Mucosa of descending colon (tissue), 3 donors: ENCODE measurements at regions not wholly inside any gene's neighbourhood (a gene's known extent, or its start where the extent isn't known, plus 50 kb on each side); places are given as distances from the start of the nearest gene placed in this dataset.

Experiments used
- ATAC-seq: fragments of 200-7000 bp; cut with Tn5 transposase; one replicate; pipeline ENCODE4 v1.9.1; 2020; ENCODE audit warnings: mild to moderate bottlenecking, moderate library complexity
- DNase-seq, 3 donors: peaks; one replicate each; pipeline ENCODE4 v3.0.0-alpha.2; 2020
- H3K36me3 ChIP-seq: fragments of 200-600 bp; one replicate; pipeline ENCODE4 v1.8.0; 2021; ENCODE audit warnings: low read depth, mild to moderate bottlenecking
- H3K4me1 ChIP-seq: fragments of 200-600 bp; one replicate; pipeline ENCODE4 v1.8.0; 2021; ENCODE audit warnings: low read depth, mild to moderate bottlenecking
- H3K4me3 ChIP-seq: fragments of 200-600 bp; one replicate; pipeline ENCODE4 v1.8.0; 2021; ENCODE audit warnings: mild to moderate bottlenecking
- H3K9me3 ChIP-seq: fragments of 200-600 bp; one replicate; pipeline ENCODE4 v1.8.0; 2021; ENCODE audit warnings: mild to moderate bottlenecking
- intact Hi-C, 2 donors: fragments of 100-400 bp; cut with DNase I in 1 of 2; cut with micrococcal nuclease in 1 of 2; formaldehyde crosslinking; loops; one replicate each; pipeline versions ENCODE4 v1.11.0 to v1.11.1; 2022; cut with DNase I, micrococcal nuclease
- TF ChIP-seq, protein P1 (sequence below): fragments of 200-600 bp; IDR thresholded peaks from one replicate; pipeline ENCODE4 v1.8.0; 2022; ENCODE audit warnings: antibody characterized with exemption, mild to moderate bottlenecking
- donor health status: DM: no; HTN: no; CAD: no; lungs with moderate emphysema.
- donor health status: DM: no; HTN: no; CAD: no.
- donor health status: DM: no; HTN: yes; CAD: no.

- H3K9me3 ChIP-seq, result no peaks in the 10 kb centered on the region
- no peak overlapping the region for H3K4me3 ChIP-seq
- ATAC-seq (no peak), DNase-seq (no peak)
- H3K4me1 ChIP-seq, result peaks cover 12% of the 10 kb centered on the region
- TF ChIP-seq, protein P1, sequence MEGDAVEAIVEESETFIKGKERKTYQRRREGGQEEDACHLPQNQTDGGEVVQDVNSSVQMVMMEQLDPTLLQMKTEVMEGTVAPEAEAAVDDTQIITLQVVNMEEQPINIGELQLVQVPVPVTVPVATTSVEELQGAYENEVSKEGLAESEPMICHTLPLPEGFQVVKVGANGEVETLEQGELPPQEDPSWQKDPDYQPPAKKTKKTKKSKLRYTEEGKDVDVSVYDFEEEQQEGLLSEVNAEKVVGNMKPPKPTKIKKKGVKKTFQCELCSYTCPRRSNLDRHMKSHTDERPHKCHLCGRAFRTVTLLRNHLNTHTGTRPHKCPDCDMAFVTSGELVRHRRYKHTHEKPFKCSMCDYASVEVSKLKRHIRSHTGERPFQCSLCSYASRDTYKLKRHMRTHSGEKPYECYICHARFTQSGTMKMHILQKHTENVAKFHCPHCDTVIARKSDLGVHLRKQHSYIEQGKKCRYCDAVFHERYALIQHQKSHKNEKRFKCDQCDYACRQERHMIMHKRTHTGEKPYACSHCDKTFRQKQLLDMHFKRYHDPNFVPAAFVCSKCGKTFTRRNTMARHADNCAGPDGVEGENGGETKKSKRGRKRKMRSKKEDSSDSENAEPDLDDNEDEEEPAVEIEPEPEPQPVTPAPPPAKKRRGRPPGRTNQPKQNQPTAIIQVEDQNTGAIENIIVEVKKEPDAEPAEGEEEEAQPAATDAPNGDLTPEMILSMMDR, result no peak
- no peaks in the 10 kb centered on the region for H3K36me3 ChIP-seq
- intact Hi-C loops, result no loop called here
Measured at GRCh38 chr12:124622764-124623163, 55.4 kb upstream of the NCOR2 start.

GRCh38 chr12:124622331-124622730, 54.9 kb upstream of the NCOR2 start:
- peak; percentile 40 for ATAC-seq
- H3K4me3 ChIP-seq, result no peak overlapping the region
- peaks cover 12% of the 10 kb centered on the region for H3K4me1 ChIP-seq
- peak in 2 of 3 donors; percentile 52 to 64 for DNase-seq
- H3K9me3 ChIP-seq, result no peaks in the 10 kb centered on the region
- H3K36me3 ChIP-seq, result no peaks in the 10 kb centered on the region
- intact Hi-C loops, result no loop called here
- TF ChIP-seq, protein P1, result no peak

- TF ChIP-seq, protein P1, result no peak
- no peaks in the 10 kb centered on the region for H3K36me3 ChIP-seq
- H3K4me1 ChIP-seq, result peaks cover 5% of the 10 kb centered on the region
- no peak for ATAC-seq
- no peaks in the 10 kb centered on the region for H3K9me3 ChIP-seq
- peak in 1 of 3 donors; percentile 66 for DNase-seq
- intact Hi-C loops, result no loop called here
- no peak overlapping the region for H3K4me3 ChIP-seq
Measured at GRCh38 chr12:124621296-124621660, 53.9 kb upstream of the NCOR2 start.

DNA sequence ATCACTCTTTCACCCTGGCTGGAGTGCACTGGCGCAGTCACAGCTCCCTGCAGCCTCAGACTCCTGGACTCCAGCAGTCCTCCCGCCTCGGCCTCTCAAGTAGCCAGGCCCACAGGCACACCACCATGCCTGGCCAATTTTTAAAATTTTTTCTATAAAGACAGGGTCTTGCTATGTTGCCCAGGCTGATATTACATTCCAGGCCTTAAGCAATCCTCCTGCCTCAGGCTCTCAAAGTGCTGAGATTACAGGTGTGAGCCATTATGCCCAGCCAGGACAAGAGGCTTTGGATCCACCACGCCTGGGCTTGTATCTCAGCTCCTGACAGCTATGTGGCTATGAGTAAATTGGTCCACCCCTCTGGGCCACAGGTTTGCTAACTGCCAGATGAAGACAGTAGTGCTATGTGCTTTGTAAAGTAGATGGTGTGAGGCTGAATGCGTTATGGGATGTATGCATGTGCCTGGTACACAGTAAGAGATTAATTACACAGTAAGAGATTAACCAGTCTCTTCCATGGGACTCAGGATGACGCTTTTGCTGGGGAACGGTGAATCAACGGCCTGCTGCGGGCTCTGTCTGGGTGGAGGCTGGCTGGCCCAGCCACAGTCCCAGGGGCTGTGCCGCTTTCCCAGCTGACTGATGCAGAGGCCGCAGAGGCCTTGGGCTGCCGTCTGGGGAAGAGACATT, 53.3 kb upstream of the NCOR2 start:
- intact Hi-C loops, result no loop called here
- TF ChIP-seq, protein P1, result no peak
- ATAC-seq (no peak), DNase-seq (no peak)
- Histone ChIP-seq H3K9me3 (no peaks in the 10 kb centered on the region), H3K4me3 (no peak overlapping the region), H3K4me1 (peaks cover under 1% of the 10 kb centered on the region), H3K36me3 (no peaks in the 10 kb centered on the region)

- no peak for ATAC-seq
- no peaks in the 10 kb centered on the region for H3K36me3 ChIP-seq
- H3K4me1 ChIP-seq, result no peaks in the 10 kb centered on the region
- no peaks in the 10 kb centered on the region for H3K9me3 ChIP-seq
- TF ChIP-seq, protein P1, result no peak
- intact Hi-C loops, result no loop called here
- DNase-seq, result no peak
- H3K4me3 ChIP-seq, result no peak overlapping the region
Measured at GRCh38 chr12:124618291-124618902, 51.0 kb upstream of the NCOR2 start.
